T-helper 1 cell treated with Interleukin-12 subunit alpha and Interleukin-12 subunit beta and Interleukin-4 antibody, amounts not matched to agents 30 ng/mL and 1 ng/mL, for 36 hours (primary cell): ENCODE measurements at regions not wholly inside any gene's neighbourhood (a gene's known extent, or its start where the extent isn't known, plus 50 kb on each side); places are given as distances from the start of the nearest gene placed in this dataset.
"Not testable (repeated sequence)": the region's sequence is repeated elsewhere in the genome, so short reads cannot be mapped to it uniquely, and the experiment has no call there.

Experiments
- intact Hi-C: fragments of 100-400 bp; cut with micrococcal nuclease; formaldehyde crosslinking; loops from one replicate; pipeline ENCODE4 v1.15.1; 2024

DNA sequence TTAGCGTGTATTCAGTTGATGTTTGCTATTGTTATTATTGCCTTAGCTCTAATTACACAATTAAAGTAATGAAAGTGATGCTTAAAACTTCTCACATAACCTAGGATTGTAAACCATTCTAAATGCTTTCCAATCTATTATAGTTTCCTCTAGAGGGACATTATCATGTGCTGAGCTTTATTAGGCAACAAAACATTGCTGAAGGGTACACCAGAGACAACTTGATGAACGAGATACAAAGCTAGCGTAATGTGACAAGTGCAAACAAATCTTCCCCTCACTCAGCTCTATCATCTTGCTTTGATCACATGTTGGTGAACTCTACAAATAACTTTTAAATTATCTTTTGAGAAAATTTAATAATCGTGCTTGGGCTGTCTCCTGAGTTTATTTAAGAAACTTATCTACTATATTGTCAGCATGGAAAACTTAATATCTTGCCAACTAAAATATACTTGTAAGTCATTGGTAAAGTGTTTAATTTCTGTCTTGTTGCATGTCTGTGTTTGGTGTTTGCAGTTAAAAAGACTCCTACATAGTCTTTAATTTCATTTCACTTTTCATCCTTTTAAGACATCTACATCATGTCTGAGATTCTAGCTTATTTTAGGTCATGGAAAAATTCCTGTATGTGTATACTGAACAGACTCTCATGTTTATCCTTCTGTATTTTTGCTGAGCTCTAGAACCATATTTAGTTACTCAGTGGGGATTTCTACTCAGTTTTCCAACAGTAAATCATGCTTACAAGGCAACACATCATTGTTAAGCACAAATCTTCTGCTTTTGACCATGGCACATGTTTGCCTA lies 104.2 kb upstream of the ADAMTS5 start:
- intact Hi-C loops, result no loop called here

DNA sequence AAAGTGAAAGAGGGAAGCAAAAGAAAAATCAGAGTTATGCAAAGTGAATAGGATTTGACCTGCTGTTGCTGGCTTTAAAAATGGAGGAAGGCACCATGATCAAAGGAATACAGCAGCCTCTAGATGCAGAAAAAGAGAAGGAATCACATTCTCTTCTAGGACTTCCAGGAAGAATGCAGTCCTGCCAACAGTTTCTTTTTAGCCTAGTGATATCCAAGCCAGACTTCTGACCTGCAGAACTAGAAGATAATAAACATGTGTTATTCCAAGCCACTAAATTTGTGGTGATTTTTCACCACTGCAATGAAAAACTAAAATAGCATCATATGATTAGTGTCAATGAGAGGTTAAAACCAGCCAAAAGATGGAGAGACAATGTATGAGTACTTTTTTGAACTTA lies 101.9 kb upstream of the ADAMTS5 start:
- intact Hi-C loops, result no loop called here

- intact Hi-C loops, result no loop called here
Measured at GRCh38 chr21:27067226-27067625, 100.3 kb upstream of the ADAMTS5 start.

- intact Hi-C loops, result no loop called here
Measured at GRCh38 chr21:27062443-27062842, 95.6 kb upstream of the ADAMTS5 start.

DNA sequence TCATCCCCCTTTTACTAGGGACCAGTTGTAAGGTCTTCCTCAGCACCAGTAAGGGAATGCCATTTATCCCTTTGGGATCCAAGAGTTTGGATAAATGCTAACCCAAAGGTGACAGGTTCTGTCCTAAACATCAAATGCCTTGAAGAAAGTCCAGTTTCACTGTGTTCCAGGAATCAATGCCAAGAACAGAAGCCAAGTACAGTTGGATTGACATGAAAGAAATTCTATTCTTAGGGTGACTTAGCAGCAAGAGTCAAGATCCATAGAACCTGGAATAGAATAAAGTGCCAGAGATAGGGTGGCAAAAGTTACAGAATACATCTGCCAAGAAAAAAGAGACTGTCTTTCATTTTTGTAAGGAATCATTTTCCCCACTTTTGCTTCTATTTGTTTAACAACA lies 94.9 kb upstream of the ADAMTS5 start:
- intact Hi-C loops, result no loop called here

DNA sequence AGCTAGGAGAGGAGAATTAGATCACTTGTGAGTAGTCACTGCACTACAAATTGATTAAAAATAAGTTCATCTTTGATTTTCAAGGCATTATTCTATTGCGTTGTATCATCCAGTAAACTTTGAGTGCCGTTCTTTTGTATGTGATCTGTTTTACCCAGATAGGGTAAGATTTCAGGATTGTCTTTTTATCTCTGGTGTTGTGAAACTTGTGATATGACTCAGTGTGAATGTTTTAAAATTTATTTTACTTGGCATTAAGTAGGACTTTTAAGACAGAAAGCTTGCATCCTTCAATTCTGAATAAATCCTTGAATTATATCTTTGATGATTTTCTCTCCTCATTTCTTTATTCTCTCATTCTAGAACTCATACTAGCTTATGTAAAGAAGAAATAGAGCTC lies 93.3 kb upstream of the ADAMTS5 start:
- intact Hi-C loops, result no loop called here

DNA sequence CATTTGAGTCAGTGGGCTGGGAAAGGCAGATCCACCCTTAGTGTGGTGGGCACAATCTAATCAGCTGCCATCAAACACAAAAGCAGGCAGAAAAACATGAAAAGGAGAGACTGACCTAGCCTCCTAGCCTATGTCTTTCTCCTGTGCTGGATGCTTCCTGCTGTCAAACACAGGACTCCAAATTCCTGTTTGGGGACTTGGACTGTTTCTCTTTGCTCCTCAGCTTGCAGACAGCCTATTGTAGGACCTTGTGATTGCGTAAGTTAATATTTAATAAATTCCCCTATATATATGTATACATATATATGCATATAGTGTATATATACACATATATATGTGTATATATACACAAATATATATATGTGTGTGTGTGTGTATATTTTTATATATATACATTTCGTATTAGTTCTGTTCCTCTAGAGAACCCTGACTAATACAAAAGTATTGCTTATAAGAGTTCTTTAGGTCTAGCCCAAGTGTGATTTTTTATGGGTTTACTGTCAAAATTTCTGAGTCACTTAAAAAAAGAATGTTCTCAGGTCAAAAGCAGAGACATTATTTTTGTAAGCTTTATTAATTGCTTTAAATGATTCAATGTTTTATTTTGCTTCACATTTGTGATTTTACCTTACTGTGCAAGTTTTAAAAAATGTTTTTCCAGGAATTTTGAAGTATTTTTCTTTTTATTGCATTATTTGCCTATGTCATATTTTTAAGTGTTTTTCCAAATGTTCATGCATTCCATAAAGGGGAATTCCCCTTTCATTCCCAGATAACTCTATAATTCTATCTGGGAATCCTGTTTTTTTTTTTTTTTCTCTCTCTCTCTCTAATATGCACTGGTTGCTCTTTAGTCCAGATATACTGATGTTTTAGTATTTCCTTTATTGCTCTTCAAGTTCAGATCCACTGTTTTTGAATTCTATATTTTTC lies 92.1 kb upstream of the ADAMTS5 start:
- intact Hi-C loops, result no loop called here

GRCh38 chr21:27057997-27058396 lies 91.1 kb upstream of the ADAMTS5 start:
- intact Hi-C loops, result no loop called here

DNA sequence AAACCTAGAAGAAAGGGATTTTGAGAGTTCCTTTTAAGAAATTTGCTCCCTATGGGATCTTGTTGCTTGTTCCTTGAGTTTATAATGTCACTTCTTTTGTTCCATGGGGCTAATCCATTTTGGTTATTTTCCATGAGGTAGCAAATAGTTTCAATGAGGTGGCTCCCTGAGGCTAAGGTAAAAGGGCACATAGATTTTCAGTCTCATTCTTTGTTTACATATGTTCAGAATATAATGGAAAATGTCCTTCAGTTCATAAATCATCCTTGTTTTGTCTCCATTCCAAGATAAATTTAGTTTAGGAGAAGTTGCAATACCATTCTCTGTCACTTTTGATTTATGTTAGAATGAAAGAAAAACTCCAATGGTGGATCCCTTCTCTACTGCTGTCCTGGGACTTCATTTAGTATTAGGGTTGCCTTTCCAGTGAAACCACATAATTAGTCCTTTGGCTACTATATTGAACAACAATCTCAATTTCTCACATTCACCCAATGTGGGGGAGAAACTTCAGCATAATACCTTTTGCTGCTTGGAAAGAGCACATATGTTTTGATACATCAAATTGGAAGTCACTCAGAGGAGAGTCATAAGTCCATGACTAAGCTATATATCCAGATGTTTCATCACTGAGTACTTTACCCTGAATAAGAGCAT lies 80.9 kb upstream of the ADAMTS5 start:
- intact Hi-C loops, result no loop called here

DNA sequence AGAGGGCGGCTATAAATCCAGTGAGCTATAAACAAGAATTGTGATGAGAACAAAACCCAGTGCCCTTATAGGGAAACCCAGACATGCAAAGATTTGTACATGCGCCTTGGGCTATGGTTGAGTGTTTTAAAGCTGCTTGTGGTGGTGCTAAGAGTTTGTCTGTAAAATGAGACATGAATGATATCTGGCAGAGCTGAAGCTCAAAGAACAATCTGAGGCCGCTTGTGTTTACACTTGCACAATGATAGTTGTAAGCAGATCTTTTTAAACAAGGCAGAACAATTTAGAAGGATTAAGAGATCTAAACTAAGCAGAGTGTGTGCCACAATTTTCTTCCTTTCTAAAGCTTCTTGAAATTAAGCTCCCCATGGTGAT lies 80.4 kb upstream of the ADAMTS5 start:
- intact Hi-C loops, result no loop called here

DNA sequence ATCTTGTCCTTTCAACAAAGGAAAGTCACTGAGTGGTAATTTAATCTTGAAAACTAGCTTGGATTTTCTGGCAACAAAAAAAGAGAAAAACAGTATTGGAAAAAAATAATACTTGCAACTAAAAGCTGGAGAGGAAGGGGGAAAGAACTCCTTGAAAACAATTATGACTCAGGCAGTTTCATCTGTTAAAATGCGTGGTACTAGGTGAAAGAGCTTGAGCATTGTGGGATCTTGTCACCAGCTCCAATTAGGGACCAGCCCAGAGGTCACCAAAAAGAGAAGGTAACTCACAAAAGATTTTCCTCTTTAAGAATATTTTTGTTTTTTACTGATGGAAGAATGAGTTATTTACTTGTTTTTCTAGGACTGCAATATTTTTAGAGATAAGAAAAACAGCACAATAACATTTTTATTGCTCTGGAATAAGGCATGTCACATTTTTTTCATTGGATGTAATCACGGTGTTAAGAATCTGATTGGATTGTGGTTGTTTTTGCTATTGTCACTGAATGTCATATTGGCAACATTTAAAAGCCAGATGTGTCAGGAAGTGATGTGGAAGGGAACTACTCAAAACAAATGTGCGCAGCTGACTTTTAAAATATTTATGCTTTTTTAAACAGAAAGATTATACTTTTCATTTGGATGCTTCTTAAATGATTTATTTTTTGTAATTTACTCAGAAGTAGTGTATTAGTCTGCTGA lies 78.5 kb upstream of the ADAMTS5 start:
- intact Hi-C loops, result no loop called here

DNA sequence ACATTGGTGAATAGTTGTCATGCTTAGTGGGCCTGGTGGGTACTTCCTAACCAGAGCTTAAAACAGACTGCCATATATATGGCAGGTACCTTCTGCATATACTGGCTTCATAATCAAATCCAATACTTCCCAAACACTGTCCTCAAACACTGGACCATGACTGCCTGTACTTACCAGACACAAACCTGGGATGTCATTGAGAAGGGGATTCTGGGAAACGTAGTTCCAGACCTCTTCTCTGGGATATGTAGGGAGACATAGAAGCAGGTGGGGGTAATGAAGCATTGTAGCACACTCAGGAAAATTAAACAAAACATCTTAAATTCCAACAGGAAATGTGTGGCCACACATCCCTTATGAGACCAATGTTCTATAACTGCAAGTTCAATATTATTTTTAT lies 76.5 kb upstream of the ADAMTS5 start:
- intact Hi-C loops, result no loop called here

- intact Hi-C loops, result no loop called here
Measured at GRCh38 chr21:27040738-27041469, 74.0 kb upstream of the ADAMTS5 start.

DNA sequence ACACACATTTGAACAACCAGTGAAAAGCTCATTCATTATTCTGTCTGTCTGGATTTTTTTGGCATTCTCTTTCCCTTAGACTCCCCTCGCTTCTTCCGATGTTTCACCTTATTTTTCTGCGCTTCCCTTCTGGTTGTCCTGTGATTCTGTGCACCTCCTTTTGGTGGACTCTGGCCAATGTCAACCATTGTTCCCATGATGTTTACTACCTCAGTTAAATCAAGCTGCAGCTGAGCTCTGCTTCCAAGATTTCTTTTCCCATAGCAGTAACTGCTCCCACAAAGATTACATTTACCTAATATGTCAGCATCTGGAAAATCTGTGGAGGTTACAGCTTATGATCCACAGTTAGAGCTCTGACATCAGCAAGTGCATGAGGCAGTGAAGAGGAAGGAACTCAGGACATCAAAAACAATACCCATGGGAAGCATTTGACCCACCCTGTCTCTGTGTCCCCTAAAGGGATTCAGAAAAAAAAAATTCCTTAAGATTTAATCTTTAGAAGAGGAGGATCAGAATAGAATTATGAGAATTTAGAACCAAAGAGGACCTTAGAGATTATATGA lies 69.9 kb upstream of the ADAMTS5 start:
- intact Hi-C loops, result no loop called here

DNA sequence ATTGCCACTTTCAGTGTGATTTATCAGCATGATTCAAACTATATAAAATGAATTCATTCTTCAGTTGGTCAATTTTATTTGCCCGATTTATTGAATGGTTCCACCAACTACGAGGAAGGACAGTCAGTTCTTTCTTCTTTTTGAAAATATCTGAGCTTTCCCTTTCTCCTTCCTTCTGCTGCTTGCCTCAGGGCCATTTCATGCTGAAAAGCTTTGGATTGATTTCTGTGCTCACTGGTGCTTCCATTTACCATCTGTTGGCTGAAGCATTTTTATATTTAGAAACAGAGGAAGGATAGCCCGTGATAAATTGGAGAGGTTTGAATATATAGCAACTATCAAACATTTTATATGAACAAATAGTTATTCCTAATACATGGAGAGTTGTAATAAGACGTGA lies 68.9 kb upstream of the ADAMTS5 start:
- intact Hi-C loops, result no loop called here

DNA sequence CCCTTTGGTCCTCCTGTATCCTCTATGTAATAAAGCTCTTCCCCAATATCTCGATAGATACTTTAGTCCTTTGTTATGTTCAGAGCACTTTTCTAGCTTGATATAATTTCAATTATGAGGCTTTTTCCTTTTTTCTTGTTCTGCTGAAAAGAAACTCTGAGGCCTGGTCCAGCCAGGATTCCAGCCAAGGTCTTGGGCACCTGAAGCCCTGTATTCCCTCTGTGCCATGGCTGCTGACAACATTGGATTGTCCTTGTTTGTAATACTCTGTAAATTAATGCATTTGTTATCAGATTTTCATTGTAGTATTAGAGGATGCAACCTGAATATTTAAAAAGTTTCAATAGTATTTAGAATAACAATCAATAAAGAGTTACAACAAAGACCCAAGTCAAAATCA lies 67.9 kb upstream of the ADAMTS5 start:
- intact Hi-C loops, result no loop called here

DNA sequence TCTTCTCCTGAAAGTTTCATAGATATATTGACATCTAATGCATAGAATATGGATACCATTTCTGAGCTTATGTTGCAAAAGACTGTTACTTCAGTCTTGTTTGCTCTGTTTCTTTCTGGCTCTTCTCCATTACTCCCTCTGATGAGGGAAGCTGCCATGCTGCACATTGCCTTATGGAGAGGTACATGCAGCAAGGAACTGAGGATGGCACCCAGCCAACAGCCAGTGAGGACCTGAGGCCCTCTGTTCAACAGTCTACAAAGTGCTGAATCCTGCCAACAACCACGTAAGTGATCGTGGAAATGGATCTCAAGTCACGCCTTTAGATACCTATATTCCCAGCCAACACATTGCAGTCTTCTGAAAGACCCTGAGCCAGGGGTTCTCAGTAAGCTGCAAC lies 66.6 kb upstream of the ADAMTS5 start:
- intact Hi-C loops, result no loop called here

DNA sequence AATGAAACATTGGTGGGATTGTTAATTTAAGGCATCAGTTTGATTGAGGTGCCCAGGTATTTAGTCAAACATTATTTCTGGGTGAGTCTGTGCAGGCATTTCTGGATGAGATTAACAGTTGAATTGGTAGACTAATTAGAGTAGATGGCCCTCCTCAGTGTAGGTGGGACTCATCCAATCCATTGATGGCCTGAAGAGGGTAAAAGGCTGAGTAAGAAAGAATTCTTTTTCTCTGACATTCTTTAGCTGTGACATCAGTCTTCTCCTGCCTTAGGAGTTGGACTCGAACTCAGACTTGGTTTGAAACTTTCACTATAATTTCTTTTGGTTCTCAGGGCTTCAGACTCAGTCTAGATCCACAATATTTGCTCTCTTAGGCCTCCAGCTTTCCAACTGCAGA lies 59.6 kb upstream of the ADAMTS5 start:
- intact Hi-C loops, result no loop called here

GRCh38 chr21:27025708-27026107 lies 58.8 kb upstream of the ADAMTS5 start:
- intact Hi-C loops, result not testable (repeated sequence)

DNA sequence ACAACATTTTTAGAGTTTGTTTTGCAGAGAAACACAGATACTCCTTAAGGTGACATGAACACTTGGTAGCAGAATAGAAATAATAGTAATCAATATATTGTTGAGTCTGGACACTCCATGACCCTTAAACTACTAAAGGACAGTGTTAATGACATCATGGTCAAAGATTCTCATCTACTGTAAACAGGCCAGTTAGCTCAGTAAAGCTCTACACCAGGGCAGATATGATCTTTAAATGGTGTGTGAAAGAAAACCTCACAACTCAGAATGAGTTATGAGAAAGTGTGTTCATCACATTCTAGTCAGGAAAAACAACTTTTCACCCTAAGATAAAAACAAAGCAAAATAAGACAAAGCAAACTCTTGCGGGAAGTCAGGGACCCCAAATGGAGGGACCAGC lies 58.1 kb upstream of the ADAMTS5 start:
- intact Hi-C loops, result no loop called here
